IPS DF 19.7 (cell line): ENCODE measurements at regions not wholly inside any gene's neighbourhood (a gene's known extent, or its start where the extent isn't known, plus 50 kb on each side); places are given as distances from the start of the nearest gene placed in this dataset.
"Not testable (repeated sequence)": the region's sequence is repeated elsewhere in the genome, so short reads cannot be mapped to it uniquely, and the experiment has no call there.

Experiments used
- DNase-seq: peaks from one replicate; pipeline ENCODE4 v3.0.0-alpha.2; 2013; ENCODE audit warnings: low read depth, low spot score

DNA sequence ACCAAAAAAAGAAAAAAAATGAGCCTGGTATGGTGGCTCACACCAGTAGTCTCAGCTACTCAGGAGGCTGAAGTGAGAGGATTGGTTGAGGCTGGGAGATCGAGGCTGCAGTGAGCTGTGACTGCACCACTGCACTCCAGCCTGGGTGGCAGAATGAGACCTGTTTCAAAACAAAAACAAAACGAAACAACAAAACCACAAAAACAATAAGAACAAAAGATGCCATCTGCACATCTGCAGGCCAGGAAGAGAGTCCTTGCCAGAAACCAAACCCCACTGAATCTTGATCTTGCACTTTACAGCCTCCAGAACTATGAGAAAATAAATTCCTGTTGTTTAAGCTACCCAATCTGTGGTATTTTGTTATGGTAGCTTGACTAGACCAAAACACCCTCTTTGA, 207.7 kb downstream of the YTHDC2 start:
- no peak for DNase-seq

DNA sequence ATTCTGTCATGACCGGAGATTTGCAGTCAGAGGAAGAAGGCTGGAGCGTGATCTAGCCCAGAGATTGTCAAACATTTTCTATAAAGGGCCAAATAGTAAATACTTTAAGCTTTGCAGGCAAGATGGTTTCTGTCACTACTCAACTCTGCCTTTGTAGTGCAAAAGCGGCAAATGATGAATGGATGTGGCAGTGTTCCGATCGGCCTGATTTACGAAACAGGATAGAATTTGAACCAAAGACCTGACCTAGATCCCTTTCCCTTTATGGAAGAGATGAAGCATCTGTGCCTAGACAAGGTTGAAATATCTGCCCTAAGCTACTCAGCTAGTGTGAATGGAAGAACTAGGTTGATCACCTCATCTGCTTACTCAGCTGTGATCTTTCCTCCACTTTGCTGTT, 209.5 kb downstream of the YTHDC2 start:
- DNase-seq: no peak

DNA sequence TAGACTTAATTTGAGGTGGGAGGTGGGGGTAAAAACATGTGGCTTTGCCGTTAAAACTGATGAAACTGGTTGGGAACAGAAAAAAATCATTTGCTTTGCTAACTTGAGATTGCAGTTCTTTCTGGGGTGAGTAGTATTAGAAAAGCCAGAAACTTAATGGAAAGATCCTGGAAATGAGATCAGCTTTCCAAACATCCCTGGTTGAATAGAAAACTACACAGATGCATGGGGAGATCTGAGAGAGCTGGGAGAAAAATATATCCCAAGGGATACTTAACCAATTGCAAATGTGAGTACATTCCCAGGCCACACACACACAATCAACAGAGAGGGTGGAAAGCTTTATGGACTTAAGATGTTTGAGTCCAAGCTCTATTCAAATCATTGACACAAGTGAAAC, 222.3 kb downstream of the YTHDC2 start:
- no peak for DNase-seq

DNA sequence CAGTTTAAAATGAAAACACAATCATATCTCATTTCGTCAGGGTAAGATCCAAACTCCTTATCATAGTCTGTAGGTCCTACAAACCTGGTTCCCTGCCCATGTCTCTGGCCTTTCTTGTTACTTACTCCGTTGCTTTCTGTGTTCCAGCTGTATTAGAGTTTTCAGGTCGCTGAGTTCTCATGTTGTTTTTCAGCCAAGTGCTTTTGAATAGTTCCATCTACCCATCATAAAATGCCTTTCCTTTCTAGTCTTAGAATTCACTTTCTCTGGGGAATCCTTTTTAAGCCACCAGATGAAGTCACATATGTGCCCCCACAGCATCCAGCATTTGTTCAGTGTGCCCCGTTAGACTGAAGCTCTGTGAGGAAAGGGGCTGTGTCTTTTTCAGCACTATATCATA, 228.7 kb downstream of the YTHDC2 start:
- no peak for DNase-seq

DNA sequence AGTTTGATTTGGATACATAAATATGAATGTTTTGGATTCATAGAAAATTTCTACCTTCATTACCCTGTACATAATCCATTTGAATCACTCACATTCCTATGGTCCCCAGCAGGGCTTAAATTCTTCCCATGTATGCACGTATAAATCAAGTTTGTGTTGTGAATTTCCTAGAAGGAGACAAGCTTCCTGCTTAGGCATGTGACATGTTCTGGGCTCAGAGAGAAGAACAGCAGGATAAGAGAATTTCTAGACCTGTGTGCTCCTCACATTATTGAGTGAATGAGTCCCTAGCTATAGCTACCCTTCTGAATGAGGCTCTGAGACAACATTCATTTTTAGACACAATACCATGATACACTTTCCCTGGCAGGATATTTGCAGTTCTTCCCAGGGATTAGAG, 229.1 kb downstream of the YTHDC2 start:
- no peak for DNase-seq

DNA sequence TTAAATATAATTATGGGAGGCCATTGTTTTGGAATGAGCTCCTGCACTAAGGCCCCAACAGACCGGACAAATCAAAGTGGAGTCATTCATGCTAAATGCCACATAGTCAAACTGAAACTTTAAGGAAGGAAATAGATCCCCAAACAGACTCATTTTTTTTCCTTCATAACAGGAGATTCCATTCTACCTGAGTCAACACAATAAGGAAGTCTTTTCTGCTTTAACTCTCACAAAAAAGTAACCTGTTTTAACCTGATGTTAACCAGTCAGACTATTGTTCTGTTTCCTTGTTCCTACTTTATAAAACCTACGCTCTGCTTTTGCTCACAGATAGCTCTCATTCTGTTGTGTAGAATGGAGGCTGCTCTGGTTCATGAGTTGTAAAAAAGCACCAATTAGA, 234.9 kb downstream of the YTHDC2 start:
- DNase-seq: no peak

DNA sequence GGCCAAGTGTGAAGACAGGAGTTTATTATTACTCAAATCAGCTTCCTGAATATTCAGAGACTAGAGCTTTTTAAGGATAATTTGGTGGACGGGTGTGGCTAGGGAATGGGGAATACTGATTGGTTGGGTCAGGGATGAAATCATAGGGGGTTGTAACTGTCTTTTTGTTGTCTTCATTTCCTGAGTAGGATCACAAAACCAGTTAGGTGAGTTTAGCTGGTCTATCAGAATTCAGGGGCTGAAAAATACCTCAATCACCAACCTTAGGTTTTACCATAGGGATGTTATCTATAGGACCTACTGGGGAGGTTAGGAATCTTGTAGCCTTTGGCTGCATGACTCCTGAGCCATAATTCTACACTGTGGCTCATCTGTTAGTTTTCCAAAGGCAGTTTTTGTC, 235.8 kb downstream of the YTHDC2 start:
- peak; percentile 45 for DNase-seq

DNA sequence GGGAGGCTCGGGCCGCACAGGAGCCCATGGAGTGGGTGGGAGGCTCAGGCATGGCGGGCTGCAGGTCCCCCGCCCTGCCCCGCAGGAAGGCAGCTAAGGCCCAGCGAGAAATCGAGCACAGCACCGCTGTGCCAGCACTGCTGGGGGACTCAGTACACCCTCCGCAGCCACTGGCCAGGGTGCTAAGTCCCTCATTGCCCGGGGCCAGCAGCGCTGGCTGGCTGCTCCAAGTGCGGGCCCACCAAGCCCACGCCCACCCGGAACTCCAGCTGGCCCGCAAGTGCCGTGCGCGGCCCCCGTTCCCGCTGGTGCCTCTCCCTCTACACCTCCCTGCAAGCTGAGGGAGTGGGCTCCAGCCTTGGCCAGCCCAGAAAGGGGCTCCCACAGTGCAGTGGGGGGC, 239.7 kb downstream of the YTHDC2 start:
- not testable (repeated sequence) for DNase-seq

DNA sequence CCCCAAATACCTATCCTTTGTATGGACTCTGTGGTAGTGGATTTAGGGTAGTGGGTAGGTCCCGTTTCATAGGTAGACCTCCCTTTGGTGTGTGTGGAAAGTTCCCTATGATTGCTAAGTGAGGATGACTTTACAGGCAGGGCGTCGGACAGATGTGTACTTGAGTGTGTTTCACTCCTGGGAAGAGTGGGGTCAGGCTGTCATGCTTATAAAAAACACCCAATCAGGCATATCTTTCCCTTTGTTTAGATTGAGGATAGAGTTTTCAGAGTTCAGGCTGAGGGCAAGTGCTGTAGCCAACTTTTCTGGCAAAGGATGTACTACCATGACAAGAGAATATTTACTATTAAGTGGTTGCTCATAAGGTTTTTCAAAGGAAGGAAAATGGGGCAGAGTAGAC, 242.0 kb downstream of the YTHDC2 start:
- no peak for DNase-seq

DNA sequence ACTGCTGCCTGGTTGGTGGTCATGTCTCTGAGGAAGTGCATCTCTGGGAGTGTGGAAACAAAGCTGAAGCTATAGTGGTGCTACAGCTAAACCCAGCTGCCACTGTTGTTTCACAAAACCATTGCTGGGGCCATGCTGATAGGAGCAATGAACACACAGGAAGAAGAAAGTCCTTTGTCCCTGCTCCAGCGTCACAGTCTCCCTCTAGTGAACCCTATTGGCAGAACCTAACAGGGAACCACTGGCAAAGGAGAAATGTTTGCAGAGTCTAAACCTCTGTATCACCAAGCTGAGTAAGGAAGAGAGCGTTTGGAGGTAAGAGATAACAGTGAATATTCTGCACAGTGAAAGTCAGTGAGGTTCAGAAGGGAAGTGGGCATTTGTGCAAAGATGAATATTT, 244.0 kb downstream of the YTHDC2 start:
- no peak for DNase-seq

DNA sequence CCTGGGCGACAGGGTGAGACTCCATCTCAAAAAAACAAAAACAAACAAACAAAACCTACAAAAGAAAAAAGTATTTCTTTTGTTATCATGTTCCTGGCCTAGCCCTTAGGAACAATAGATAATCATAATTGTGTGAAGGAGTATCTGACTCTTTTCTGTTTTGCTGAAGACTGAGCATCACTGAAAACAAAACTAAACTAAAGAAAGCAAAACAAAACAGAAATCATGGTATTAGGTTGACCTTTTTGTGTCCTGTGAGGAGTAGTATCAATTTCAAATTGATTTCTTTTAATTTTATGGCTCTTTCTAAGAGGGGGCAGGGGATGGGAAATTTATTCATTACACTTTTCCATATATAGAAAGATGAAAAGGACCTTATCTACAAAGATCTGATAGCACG, 246.0 kb downstream of the YTHDC2 start:
- no peak for DNase-seq

DNA sequence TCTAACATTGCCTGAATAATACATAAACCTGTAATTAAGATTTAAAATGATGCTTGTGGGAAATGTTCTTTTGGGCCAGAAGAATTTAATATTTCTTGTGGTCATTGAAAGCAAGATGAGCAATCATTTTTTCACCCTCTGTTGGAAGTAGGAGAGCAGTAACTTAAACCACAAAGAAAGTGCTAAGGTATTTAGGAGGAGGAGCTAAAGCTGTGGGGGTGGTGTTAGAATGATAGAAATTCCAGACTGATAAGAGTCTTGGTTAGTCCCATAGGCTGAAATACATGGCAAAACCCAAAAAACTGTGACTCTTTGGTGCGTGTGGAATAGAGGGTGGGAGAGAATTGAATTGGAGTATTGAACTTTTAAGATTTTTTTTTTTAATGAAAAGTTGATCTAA, 247.0 kb downstream of the YTHDC2 start:
- no peak for DNase-seq

DNA sequence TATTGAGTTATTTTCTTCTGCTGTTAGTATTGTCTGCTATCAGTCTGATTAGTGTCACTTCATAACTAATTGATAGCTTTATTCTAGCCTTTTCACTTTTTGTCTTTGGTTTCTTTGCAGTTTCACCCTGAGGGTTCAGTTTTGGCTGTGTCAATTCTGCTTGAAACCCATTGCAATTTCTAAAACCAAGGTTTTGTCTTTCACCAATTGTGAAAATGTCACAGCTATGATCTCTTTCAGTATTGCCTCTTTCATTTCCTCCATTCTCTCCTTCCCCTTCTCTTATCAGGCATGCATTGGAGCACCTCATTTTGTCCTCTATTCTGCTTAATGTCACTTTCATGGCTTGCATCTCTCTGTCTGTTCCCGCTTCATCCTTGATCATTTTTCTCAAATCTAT, 248.1 kb downstream of the YTHDC2 start:
- no peak for DNase-seq

DNA sequence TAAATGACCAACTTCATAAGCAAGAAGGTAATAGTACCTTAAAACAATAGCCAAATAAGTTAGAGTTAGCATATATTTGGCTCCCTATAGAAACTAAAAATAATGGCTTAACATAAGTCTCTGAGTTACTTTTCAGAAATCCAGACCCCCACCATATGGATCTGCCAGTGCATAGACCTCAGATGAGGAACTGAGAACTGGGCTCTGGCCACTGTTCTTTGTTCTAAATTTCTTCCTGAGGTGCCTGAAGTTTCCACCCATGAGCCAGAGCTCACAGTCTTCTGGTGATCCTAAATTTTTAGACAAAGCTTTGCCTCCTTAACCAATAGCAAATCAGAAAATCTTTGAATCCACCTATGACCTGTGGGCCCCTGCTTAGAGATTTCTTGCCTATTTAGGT, 250.9 kb downstream of the YTHDC2 start:
- no peak for DNase-seq

DNA sequence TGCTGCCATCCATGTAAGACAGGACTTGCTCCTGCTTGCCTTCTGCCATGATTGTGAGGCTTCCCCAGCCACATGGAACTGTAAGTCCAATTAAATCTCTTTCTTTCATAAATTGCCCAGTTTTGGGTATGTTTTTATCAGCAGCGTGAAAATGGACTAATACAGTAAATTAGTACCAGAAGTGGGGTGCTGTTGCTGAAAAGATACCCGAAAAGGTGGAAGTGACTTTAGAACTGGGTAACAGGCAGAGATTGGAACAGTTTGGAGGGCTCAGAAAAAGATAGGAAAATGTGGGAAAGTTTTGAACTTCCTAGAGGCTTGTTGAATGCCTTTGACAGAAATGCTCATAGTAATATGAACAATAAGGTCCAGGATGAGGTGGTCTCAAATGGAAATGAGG, 253.3 kb downstream of the YTHDC2 start:
- DNase-seq: not testable (repeated sequence)

DNA sequence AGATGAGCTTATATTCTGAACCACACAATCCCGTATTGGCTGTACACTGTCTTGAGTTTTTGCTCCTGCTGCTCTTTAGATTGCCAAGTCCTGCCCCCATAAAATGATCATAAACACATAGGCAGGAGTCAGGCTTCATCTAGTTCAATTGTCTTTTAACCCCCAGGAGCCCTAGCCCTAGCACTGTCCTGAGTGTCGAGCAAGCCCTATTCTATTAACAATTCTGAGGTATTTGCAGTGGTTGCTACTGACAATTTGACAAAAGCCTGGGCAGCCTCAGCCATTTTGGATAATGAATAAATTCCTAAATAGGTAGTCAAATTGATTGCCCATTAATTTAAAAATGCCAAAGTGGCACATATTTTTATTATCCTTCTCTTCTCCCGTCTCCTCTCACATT, 257.2 kb downstream of the YTHDC2 start:
- DNase-seq: no peak

DNA sequence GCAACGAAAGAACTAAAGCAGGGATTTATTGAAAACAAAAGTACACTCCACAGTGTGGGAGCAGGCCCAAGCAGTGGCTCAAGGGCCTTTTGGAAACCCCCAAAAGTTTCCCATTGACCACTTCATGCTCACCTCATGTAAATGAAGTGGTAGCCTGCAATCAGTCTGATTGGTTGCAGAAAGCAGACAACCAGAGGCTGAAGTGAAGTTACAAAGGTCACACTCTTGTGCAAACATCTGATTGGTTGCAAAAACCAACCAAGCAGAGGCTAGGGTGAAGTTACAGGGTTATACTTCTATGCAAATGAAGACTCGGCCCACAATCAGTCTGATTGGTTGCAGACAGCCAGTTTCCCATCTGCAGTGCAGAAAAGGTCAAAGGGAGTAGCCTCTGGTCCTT, 258.0 kb downstream of the YTHDC2 start:
- no peak for DNase-seq

DNA sequence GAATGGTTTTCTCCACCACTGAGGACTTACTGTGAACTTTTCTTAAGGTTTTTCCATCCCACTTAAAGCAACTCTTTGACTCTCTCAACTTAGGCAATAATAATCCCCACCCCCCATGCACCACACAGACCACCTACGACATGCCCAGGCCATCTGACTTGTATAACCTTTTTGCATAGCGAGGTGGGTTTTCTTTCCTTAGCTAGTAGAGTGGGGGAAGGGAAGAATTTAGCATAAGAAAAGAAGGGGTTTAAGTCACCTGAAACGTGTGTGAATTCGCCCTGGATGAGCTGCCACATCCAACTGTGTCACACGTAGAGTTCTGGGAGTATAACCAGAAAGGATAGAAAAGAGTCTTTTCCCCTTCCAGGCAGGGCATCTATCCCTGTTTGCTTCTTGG, 262.7 kb downstream of the YTHDC2 start:
- DNase-seq: peak; percentile 38

DNA sequence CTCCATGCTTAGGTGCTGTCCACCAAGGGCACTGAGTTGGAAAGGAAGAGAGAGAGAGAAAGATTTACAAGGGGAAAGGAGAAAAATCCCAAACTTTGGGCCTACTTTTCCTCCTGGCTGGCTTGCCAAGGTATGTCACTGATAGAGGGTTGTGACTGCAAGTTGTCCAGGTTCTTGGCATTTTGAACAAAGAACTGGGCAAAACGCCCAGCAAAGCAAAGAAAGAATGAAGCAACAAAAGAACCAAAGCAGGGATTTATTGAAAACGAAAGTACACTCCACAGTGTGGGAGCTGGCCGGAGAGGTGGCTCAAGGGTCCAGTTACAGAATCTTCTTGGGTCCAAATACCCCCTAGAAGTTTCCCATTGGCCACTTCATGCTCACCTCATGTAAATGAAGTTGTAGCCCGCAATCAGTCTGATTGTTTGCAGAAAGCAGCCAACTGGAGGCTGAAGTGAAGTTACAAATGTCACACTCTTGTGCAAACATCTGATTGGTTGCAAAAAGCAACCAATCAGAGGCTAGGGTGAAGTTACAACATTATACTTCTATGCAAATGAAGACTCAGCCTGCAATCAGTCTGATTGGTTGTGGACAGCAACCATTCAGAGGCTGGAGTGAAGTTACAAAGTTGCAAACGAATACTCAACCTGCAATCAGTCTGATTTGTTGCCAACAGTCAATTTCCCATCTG, 263.5 kb downstream of the YTHDC2 start:
- DNase-seq: no peak

DNA sequence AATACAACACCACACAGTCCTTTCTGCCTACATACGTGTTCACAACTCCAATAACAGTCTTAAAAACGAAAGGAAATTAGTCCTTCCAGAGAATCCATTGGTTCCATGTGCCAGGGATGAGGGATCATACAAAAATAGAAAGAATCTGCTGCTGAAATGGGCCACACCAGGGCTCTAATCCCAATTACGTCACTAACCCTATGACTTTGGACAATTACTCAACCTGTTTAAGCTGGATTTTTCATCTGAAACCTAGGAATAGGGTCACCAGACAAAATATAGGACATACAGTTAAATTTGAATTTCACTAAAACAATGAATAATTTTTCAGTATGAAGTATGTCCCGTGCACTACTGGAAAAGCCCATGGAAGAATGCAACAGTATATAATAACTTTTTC, 264.7 kb downstream of the YTHDC2 start:
- DNase-seq: no peak

DNA sequence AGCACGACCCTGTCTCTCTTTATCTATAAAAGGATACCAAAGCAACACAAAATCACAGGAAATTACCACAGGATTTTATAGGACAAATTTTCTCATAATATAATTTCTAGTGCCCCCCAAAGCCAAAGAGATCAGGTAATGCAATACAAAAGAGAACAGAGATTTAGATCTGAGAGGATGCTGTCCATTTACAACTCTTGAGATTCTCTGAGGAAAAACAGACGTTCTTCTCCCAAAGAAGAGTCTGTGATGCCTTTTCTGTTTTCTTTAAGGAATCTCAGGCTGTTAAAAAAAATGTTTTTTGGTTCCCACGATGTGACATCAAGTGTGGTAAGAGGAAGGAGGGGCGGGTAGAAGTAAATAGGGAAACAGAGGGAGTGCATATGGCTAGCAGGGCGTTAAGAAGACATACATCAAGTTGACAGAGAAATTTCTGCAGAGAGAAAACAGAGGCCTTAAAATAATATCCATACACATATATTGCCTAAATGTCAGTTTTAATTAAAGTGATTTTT, 274.7 kb downstream of the YTHDC2 start:
- DNase-seq: no peak

DNA sequence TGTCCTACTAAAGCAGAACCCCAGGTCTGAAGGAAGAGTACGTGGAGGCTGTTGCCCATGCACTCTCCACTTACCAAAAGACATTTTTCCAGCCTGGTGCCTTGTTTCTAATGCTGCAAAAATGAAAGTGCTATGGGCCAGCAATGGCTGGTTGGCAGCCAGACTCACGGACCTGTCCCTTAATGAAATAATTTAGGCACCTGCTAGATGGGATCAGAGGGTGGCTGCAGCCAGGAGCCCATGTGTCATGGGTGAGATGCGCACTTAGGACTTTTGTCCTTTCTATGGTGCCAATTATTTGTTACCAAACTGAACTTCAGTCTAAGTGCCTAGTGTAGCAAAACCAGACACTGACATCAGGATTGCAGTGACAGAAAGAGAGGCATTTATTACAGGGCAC, 276.3 kb downstream of the YTHDC2 start:
- no peak for DNase-seq

DNA sequence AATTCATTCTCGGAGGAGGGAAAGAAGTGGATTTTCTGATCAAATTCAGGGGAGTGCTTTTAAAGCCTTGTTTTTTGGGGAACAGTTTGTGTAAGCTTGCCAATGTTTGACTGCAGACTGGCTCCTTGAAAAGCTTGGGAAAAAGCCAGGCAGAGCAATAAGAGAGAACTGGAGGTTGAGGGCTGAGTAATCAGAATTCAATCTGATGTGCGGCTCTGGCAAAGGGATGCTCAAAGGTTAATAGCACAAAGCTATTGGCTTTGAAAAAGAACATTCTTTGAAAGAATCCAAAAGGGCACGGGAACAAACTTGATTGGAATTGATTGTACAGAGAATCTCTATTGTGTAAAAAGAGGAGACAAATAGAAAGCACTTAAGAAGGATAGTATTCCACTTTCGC, 279.3 kb downstream of the YTHDC2 start:
- no peak for DNase-seq

DNA sequence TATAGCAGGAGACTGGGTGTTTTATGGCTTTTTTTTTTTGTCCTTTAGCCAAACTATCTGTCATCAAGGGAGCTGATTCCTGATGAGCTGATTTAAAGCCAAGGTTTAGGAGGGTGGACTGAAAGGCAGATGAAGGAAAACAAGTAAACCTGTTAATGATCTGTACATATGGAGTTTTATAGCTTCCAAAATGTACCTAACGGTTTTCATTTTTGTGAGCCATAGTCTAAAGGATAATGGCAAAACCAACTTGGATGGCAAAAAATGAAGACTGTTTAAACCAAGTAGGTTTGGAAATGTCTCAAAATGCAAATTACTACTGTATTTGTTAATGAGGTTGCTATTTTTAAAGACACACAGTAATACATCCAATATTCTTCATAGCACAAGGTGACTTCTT, 281.5 kb downstream of the YTHDC2 start:
- no peak for DNase-seq
